ENCODE measurements at regions not wholly inside any gene's neighbourhood (a gene's known extent, or its start where the extent isn't known, plus 50 kb on each side); places are given as distances from the start of the nearest gene placed in this dataset.

DNA sequence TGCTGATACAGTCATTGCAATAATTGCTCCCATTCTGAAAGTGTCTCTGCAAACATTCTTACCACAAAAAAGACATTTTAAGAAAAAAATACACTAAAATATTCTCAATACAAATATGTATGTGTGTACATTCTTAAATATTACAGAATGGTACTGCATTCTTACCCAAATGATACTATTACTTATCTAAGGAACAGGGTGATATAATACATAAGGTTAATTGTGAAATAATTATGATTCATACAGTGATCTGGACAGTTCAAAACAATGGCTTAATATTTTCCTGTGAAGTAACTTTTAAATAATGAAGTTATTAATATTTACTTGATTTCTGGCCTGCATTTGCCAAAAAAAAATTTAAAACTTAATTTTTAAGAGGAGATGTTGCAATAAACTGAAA lies 694.6 kb downstream of the TUSC7 start:
- DNase-seq (ENCODE audit: low spot score) = no peak

DNA sequence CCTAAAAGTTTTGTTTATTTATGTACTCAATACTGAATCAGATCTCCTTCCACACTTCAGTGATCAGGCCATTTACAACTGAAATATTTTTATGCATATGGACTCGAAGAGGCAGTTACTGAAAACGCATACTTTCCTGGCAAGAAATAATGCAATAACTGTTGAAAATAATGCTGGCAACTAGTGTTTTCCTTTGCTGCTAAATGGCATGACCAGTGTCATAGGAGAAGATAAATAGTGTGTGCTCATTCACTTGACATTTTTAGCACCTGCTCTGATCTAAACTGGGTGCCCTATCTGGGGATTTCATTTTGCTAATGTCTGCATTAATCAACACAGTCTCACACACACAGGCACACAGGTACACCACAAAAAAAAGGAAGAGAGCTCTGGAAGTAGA lies 695.2 kb downstream of the TUSC7 start:
- no peak for DNase-seq (ENCODE audit: low spot score)

DNA sequence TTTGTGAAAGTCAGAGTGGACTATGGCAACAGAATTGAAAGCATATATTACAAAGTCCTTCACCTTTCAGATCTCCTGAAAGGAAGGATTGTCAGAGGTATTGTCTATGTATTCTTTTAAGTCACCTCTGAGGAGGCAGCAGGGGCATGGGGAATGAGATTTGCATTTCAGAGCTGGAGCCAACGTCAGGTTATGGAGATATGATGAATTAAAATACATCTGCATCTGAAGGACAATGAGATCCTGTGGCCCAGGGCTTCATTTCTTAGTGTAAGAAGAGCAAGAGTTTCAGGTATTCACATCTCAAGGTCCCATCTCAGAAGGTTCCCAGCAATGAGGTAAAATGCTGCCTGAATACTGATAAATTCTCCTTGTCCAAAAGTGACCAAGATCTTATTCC lies 695.8 kb downstream of the TUSC7 start:
- DNase-seq (ENCODE audit: low spot score) = no peak

DNA sequence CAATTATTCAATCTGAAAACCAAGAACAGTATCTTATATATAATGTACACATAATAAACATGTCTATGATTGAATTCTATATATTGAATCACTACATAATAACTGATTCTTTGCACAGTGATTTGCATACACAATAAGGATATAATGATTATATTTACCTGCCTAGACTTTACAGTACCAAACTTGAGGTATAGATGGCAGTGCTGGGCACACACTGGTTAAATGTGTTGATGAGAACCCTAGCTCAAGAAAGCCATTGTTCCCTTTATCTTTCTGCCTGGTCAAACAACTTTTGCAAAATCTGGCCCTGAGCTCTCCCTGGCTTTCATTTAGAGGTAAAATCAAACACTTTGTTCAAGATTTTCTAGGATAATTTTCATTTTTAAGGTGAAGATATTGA lies 697.7 kb downstream of the TUSC7 start:
- peak; percentile 51 for DNase-seq (ENCODE audit: low spot score)

DNA sequence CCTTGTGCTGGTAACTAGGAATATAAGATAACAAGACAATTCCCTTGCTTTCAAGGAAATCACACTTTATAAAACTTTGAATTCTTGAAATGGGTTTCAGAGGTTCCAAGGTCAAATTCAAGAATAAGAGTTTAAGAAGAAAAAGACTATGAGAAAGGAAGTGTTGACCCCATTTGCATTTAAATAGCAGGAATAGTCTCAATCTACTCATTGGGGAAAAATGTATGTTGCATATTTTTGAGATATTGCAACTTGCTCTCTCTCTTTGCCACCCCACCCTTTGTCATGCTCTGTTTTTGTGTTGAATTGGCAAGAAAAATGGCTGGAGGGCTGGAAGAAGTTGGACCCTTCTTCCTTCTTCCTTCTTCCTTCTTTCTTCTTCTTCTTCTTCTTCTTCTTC lies 699.2 kb downstream of the TUSC7 start:
- no peak for DNase-seq (ENCODE audit: low spot score)

DNA sequence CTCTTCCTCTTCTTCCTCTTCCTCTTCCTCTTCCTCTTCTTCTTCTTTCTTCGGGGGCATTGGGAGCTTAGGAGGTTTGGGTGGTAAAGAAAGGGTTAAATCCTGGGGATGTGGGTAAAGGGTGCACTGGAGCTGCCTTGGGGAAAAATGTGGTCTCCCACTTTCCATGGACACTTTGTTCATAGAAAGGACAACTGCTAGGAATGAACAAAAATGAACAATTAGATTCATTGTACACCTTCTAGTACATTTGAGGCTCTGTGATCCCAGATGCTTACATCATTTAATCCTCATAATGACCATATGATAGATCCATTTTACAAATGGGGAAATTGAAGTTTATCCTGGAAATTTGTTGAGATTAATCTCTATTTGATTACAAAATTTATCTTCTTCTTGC lies 699.7 kb downstream of the TUSC7 start:
- DNase-seq (ENCODE audit: low spot score) = peak; percentile 17

DNA sequence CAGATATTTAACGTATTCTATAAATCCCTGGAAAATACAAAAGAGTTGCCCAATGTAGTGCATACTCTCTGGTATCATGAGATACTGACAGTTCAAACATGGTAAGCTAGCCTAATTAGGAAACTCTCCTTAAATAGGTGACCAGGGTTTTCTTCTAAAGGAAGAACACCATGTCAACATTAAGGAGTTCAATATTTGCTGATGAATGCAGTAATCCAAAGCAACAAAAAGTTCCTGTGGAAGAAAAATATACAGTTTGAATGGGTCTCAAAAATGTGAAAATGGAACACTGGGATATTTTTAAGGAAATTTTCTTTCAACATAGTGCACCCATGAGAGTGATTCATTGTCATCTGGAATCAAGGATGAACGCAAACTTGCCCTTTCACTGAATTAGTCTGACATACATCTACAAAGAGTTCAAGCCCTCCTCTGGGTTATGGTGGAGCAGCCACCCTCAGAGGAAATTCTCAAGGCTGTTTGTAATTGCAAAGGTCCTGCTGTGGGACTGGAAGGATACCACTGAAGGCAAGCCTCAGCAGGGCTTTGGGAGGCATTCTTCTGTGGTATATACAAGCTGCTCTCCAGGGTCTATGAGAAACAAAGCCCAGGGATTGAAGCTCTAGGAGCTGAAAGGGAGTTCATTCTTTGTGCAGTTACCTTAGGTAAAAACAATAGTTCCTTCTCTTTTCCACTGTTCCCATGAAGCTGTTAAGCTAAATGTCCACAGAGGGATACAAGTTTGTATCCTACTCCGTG lies 700.3 kb downstream of the TUSC7 start:
- no peak for DNase-seq (ENCODE audit: low spot score)

DNA sequence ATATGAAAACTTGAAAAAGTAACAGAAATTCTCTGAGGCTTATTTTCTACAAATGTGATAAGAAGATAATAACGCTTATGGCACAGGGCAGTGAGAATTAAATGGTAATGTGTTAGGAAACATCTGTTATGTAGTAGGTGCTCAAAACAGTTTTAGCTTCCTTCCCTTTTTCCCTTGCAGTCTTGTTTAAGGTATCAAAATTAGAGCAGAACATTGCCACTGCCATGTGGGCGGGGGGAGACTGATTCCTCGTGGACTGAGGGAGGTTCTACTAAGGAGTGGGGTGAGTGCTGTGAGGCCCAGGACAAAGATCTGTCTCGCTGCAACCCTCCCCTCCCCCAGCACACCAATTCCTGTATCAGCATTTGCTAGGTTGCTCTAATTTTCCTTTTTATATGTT lies 702.4 kb downstream of the TUSC7 start:
- no peak for DNase-seq (ENCODE audit: low spot score)

DNA sequence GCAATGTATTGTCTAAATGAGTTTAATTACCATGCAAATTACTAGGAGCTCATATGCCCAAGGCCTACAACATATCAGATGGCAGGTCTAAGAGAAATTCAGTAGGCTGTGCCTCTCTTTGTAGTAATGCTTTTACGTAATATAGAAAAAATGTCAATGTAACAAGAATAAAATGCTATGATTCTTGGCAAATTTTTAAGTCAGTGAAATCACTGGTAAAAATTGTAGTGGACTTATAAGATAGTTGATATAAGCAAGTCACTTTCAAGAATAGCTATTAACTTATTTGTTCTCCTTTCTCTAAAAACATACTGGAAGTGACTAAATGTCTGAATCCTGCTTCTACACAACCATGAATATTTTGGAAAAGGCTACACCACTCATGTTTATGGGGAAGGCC lies 707.8 kb downstream of the TUSC7 start:
- DNase-seq (ENCODE audit: low spot score) = no peak

DNA sequence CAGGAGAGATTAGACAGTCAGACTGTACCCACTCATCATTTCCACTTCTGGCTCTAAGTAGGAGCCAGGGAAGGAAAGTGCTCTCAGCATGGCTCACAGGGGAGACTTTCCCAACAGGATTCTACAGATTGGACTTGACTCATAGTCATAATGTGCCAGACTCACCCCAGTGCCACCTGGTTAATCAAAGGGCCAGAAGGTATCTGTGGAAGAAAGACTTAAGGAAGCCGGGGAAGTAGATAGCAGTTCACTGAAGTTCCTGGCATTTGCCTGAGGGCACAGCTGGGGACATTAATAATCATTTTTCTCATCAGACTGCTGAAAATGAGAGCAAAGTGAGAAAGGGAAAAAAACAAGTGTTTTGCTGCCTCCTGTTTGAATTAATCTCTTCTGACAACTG lies 717.5 kb downstream of the TUSC7 start:
- no peak for DNase-seq (ENCODE audit: low spot score)

DNA sequence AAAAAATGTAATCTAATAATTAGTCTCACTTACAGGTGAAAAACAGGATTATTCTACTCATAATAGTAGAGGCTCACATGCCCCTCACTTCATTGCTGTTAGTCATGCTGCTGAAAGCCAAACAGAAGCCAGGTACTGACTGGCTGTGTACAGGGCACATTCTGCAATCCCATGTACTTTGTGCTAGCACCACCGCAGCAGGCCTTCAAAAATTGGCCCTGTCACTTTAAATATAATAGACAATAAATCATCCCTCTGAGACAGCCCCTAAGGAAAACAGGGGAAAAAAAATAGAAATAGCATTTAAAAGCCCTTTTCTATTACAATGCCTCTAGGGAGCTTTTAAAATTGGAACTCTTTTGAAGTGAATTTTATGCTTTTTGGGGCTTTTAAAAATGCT lies 723.8 kb downstream of the TUSC7 start:
- no peak for DNase-seq (ENCODE audit: low spot score)

DNA sequence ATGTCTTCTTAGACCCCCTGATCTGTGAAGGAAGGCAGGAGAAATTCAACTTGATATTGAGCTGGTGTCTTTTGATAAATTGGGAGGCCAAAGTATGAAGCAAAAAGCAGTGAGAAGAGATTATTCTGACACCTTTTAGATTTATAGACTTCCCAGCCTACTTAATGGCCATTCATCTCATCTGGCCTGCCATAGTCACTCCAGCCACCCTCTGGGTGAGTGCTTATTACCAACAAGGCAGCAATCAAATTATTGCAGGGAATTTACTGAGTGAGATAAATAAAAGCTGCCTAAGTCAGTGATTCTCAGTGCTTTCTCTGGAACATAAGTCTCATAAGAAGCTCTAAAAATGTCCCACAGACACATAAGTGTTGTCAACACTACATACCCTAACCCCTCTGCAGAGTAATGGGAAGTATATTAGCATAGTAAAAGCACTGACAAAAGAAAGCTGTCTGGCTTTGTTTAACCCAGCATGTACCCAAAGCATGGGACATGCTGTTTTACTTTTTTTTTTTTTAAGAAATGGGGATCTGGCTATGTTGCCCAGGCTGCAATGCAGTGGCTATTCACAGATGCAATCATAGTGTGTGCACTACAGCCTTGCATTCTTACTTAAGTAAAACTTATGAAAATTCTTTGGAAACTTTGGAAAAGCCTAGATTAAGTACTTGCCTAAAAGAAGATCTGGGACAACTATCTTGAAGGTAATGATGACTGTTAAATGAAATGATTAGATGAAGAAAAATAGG lies 725.3 kb downstream of the TUSC7 start:
- DNase-seq (ENCODE audit: low spot score) = no peak

DNA sequence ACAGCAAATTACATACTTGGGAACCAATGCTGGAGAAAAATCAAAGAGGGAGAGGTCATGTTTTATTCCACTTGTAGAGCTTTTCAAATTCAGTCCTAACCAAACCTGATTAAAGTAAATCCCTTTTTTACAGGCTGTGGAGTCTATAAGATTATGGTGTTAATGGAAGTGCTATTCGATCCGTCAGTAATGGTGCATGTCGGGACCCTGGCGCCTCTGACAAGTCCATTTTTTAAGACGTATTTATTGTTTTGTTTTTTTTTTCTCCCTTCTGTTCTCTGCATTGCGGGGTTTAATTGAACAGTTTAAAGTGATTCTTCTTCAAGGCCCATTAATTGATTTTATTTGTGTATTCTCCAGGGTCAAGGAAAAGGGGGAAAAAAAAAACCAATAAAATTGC lies 725.9 kb downstream of the TUSC7 start:
- DNase-seq (ENCODE audit: low spot score) = no peak

DNA sequence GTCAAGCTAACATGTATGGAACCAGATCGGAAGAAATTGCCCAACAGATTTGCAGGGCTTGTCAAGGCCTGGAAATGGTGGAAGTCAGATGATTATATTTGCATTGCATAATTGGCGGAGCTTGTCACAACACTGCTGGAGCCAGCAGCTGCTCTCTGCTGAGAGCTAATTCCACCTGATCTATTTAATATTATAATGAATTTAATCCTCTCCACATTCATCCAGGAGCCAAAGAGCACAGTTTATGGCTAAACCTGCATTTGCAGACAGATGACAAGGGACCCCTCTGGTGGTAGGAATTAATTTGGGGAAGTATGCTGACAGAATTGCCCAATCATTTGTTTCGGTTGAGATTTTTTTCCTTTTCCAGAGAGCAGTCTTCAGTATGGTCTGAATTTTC lies 730.2 kb downstream of the TUSC7 start:
- DNase-seq (ENCODE audit: low spot score) = no peak

DNA sequence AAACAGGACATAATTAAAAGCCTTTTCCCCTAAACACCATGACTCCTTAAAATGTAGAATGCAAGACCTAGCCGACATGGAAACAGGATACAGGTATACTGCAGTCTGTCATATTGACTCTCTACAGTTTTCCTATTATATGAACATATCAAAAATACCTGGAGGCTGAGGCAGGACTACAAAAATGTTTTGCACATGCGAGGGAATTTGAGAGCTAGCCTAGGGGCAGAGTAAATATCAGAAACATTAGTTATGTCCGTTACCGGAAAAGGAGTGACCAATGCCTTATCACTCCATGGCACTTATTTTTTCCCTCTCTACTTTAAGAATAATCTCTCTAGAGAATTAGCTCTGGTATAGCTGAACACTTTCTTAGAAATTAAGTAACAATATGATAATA lies 732.3 kb downstream of the TUSC7 start:
- DNase-seq (ENCODE audit: low spot score) = no peak

DNA sequence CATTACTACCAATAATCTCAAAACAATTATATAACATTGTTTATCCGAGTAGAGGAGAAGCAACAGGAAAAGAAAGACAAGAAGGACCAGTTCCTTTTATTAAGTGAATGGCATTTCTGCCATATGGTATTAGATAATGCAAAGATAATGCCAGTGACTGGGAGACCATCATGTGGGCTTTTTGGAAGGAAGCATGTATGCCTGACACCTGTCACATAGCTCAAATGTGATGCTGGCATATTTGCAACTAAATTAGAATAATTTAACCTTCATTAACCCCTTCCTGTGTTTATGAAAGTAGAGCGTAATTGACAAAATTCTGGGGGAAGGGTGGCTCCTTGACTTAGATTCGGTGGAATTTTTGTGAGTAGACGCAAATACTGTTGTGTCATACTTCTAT lies 733.0 kb downstream of the TUSC7 start:
- no peak for DNase-seq (ENCODE audit: low spot score)

DNA sequence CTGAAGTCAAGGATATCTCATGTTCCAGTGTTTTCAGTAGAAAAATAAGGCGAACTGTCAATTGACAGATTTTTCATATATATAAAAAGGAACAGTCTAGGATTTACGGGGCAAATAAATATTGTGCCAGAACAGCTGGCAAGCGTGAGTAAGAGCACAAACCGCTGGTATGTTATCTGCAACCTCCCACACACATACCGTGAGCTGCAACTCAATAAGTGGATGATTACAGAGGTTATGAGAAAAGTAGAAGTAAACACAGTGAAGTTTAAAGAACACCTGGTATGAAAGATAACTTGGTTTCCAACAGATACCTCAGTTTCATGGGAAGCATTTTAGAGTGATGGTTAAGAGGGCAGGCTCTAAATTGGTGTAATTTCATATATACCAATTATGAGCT lies 733.4 kb downstream of the TUSC7 start:
- peak; percentile 8 for DNase-seq (ENCODE audit: low spot score)

DNA sequence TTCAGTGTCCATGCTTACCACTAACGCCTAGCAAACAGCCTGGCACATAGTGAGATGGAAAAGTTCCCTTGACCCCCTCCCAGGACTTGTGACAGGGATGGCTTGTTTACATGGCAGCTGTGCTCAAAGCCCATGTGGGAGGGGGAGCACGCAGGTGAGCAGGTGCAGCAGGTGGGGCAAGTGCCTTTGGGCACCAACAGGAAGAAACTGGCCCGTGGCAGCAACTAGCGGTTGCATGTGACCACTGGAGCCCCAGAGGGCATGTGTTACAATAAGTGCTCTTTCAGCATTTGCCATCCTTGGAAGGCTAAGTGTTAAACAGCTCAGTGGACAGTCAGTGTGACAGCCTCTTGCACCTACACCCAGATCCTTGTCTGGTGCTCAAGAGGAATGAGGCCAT lies 734.6 kb downstream of the TUSC7 start:
- no peak for DNase-seq (ENCODE audit: low spot score)

DNA sequence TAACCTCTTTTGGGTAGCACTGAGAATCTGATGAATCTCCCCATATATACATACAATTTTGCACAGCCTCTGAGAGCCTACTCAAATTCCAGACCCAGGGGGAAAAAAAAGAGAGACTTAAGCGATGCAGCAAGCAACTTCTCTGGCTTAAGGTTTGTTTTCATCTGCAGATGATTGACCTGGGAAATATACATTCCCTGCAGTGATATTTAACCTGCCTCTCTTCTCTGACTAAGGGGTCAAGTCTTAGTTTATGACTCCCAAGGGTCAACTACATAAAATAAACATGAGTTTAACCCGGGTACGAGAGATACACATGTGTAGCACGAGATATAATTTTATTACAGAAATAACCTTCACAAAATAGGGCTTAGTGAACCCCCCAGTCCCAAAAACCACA lies 737.8 kb downstream of the TUSC7 start:
- no peak for DNase-seq (ENCODE audit: low spot score)

DNA sequence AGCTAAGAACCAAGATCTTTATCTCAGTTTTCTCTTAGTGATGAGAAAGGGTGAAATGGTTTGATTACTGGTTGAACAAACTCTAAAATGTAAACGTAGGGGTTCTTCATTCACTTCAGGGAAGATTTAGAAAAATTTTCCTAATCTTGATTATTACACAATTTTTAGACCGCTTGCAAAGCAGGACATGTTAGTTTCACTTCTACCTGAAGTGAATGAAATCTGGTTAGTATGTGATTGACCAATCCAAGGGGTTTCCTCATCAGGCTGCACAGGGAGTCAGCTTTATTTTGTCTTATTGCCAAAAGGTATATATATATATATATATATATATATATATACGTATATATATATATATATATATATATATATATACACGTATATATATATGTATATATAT lies 740.4 kb downstream of the TUSC7 start:
- no peak for DNase-seq (ENCODE audit: low spot score)

DNA sequence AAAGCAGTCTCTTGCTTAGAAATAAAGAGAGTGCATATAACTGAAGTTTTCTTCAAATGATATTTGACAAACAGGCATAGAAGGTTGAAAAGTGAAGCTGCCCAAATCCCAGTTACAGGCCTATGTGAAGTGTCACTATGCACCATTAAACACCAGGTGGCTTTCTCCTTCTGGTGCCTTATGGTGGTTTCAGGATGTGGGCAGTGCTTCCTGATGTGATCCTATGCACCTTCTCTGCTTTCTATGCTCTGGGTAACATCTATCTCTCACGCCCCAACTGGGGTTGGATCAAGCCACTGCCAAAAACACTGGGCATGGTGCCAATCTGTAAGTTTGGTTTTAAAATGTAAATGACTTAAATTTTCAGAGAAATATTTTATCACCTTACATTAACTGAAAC lies 744.7 kb downstream of the TUSC7 start:
- no peak for DNase-seq (ENCODE audit: low spot score)

DNA sequence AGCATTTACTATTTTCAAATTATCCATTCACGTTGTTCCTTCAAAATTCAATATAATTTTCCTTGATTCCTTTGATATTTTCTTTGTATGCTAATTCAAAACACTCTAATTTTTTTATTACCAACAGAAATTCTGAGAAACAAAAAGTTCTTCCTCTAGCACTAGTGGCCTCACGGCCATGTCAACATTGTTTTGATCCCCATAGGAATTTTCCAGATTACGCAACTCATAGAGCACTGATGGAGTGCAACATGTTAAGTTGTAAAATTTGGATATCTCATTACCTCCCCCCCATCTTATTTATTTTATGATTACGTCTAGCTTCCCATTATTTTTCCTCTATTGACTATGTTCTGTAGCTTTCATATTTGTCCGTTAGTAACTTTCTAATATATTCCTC lies 745.3 kb downstream of the TUSC7 start:
- no peak for DNase-seq (ENCODE audit: low spot score)

DNA sequence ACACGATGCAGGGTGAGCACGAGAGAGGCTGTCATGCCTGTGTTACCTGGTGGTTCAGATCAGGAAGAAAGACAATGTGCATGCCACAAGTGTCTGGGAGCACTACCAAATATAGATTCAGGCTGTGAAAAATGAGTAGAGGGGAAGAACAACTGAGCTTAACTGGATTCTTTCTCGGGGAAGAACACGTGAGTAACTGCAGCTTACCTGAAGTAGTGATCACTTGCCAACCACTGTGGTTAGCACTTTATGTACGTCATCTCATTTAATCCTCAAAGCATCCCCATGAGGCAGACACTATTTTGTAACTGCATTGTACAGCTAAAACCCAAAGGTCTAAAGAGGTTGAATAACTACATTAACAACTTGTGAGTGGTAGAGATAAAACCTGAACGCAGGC lies 746.2 kb downstream of the TUSC7 start:
- DNase-seq (ENCODE audit: low spot score) = no peak

Measured in COLO829 (cell line).